SK-N-SH (cell line): ENCODE measurements at regions not wholly inside any gene's neighbourhood (a gene's known extent, or its start where the extent isn't known, plus 50 kb on each side); places are given as distances from the start of the nearest gene placed in this dataset.

Experiments used
- CTCF ChIA-PET: fragments of 300-600, 350-600 bp; formaldehyde crosslinking; extraction: SDS; loops from one replicate; lab custom pipeline; 2021; lab: Yijun Ruan, JAX
- POLR2A ChIA-PET: fragments of 350-600 bp; sonication (Branson Sonifier 250); formaldehyde crosslinking; extraction: SDS; loops from one replicate; lab custom pipeline; 2020; ENCODE audit warnings: antibody characterized with exemption, inconsistent platforms; lab: Yijun Ruan, JAX
- DNase-seq: peaks from one replicate; pipeline ENCODE4 v3.0.0; 2012
- H2AFZ ChIP-seq: fragments of 200-600 bp; sonication (generic); 2 replicates; pipeline ENCODE4 v1.8.1; 2016; ENCODE audit warnings: antibody characterized with exemption, mild to moderate bottlenecking, low read depth
- H3F3A ChIP-seq: fragments of 200-600 bp; sonication (generic); replicated peaks from 2 replicates; pipeline ENCODE3; 2016; ENCODE audit warnings: antibody characterized with exemption, mild to moderate bottlenecking; ENCODE audit not compliant: insufficient read depth
- H3K27ac ChIP-seq, 2 experiments: fragments of 200-500 bp in 1 of 2; fragments of 200-600 bp in 1 of 2; sonication (Bioruptor generic) in 1 of 2; sonication (generic), shearing (Covaris generic) in 1 of 2; 2 replicates each; pipeline versions ENCODE4 v1.5.1 to v1.6.1; 2014 to 2016; ENCODE audit warnings: low read depth in 2 of 2, inconsistent platforms in 1 of 2, low read length in 1 of 2, mild to moderate bottlenecking in 1 of 2, mixed read lengths in 1 of 2
- H3K27me3 ChIP-seq: fragments of 200-600 bp; sonication (generic), shearing (Covaris generic); 2 replicates; pipeline ENCODE4 v1.6.1; 2016; ENCODE audit warnings: mixed run types; ENCODE audit not compliant: insufficient read depth
- H3K36me3 ChIP-seq, 2 experiments: fragments of 200-500 bp in 1 of 2; fragments of 200-600 bp in 1 of 2; sonication (Bioruptor generic) in 1 of 2; sonication (generic) in 1 of 2; replicated peaks in 1 of 2; 2 replicates each; pipeline versions ENCODE3 to v1.5.1; 2014 to 2016; ENCODE audit warnings: low read length in 1 of 2, mild to moderate bottlenecking in 1 of 2; ENCODE audit not compliant: insufficient read depth in 2 of 2, control insufficient read depth in 1 of 2
- H3K4me1 ChIP-seq, 2 experiments: fragments of 200-500 bp in 1 of 2; fragments of 200-600 bp in 1 of 2; sonication (Bioruptor generic) in 1 of 2; sonication (generic), shearing (Covaris generic) in 1 of 2; 2 replicates each; pipeline versions ENCODE4 v1.5.1 to v1.6.1; 2014 to 2016; ENCODE audit warnings: low read depth in 1 of 2, low read length in 1 of 2, mixed run types in 1 of 2; ENCODE audit not compliant: insufficient read depth in 2 of 2, control insufficient read depth in 1 of 2
- H3K4me2 ChIP-seq: fragments of 200-600 bp; sonication (generic), shearing (Covaris generic); 2 replicates; pipeline ENCODE4 v1.6.1; 2017; ENCODE audit warnings: mixed run types
- H3K4me3 ChIP-seq, 2 experiments: fragments of 200-500 bp in 1 of 2; fragments of 200-600 bp in 1 of 2; sonication (Bioruptor generic) in 1 of 2; sonication (generic), shearing (Covaris generic) in 1 of 2; 2 replicates each; pipeline versions ENCODE4 v1.5.1 to v1.8.1; 2014 to 2016; ENCODE audit warnings: low read depth in 2 of 2, inconsistent platforms in 1 of 2, low read length in 1 of 2, mild to moderate bottlenecking in 1 of 2, mixed read lengths in 1 of 2, moderate library complexity in 1 of 2
- H3K79me2 ChIP-seq: fragments of 200-600 bp; sonication (generic); 2 replicates; pipeline ENCODE4 v1.8.1; 2017; ENCODE audit warnings: mild to moderate bottlenecking; ENCODE audit not compliant: insufficient read depth
- H3K9ac ChIP-seq: fragments of 200-600 bp; sonication (generic); 2 replicates; pipeline ENCODE4 v1.6.1; 2017; ENCODE audit warnings: mixed run types
- H3K9me2 ChIP-seq: fragments of 200-600 bp; sonication (generic); 2 replicates; pipeline ENCODE4 v1.6.1; 2017; ENCODE audit warnings: mixed run types
- H3K9me3 ChIP-seq: fragments of 200-600 bp; sonication (generic); 2 replicates; pipeline ENCODE4 v1.6.1; 2017; ENCODE audit warnings: mixed run types, mild to moderate bottlenecking, moderate library complexity
- H4K20me1 ChIP-seq: fragments of 200-600 bp; sonication (generic); 2 replicates; pipeline ENCODE4 v1.6.1; 2017; ENCODE audit warnings: mild to moderate bottlenecking, mixed run types; ENCODE audit not compliant: insufficient read depth
- CHD2 ChIP-seq: fragments of 150-350 bp; IDR thresholded peaks from 2 replicates; pipeline ENCODE4 v1.6.1; 2018; ENCODE audit warnings: low read length; ENCODE audit not compliant: partially characterized antibody
- FOXJ3 ChIP-seq: sonication (generic); formaldehyde crosslinking; IDR thresholded peaks from 2 replicates; pipeline ENCODE4 v1.5.1; 2020; ENCODE audit warnings: mild to moderate bottlenecking, missing genetic modification reagents
- FOXM1 ChIP-seq: IDR thresholded peaks from 2 replicates; pipeline ENCODE4 v1.4.0; 2012; ENCODE audit warnings: low read depth, mild to moderate bottlenecking
- GABPA ChIP-seq: IDR thresholded peaks from 2 replicates; pipeline ENCODE4 v1.4.0; 2012; ENCODE audit warnings: low read depth, mild to moderate bottlenecking
- GATA2 ChIP-seq: sonication (generic); formaldehyde crosslinking; IDR thresholded peaks from 2 replicates; pipeline ENCODE4 v1.5.0; 2020; ENCODE audit warnings: mild to moderate bottlenecking, missing genetic modification reagents
- MEF2A ChIP-seq: IDR thresholded peaks from 2 replicates; pipeline ENCODE4 v1.4.0; 2012; ENCODE audit warnings: low read depth, borderline replicate concordance
- MXI1 ChIP-seq: IDR thresholded peaks from 2 replicates; pipeline ENCODE4 v1.6.1; 2012; ENCODE audit warnings: mild to moderate bottlenecking, low read depth, low read length, improper control_type of control experiment
- NFIC ChIP-seq: IDR thresholded peaks from 2 replicates; pipeline ENCODE4 v1.4.0; 2012; ENCODE audit warnings: borderline replicate concordance
- NRF1 ChIP-seq: IDR thresholded peaks from 2 replicates; pipeline ENCODE4 v1.6.1; 2012; ENCODE audit warnings: low read depth, mild to moderate bottlenecking, low read length
- RCOR1 ChIP-seq: fragments of 150-350 bp; IDR thresholded peaks from 2 replicates; pipeline ENCODE4 v1.6.1; 2017; ENCODE audit warnings: antibody characterized with exemption, low read length
- RFX5 ChIP-seq: IDR thresholded peaks from 2 replicates; pipeline ENCODE4 v1.6.1; 2012; ENCODE audit warnings: mild to moderate bottlenecking, improper control_type of control experiment, low read length
- RXRA ChIP-seq: IDR thresholded peaks from 2 replicates; pipeline ENCODE4 v1.4.0; 2012; ENCODE audit warnings: low read depth, mild to moderate bottlenecking, borderline replicate concordance
- SIN3A ChIP-seq: IDR thresholded peaks from 2 replicates; pipeline ENCODE4 v1.6.1; 2012; ENCODE audit warnings: low read depth, mild to moderate bottlenecking, low read length, moderate library complexity, borderline replicate concordance
- SMC3 ChIP-seq: IDR thresholded peaks from 2 replicates; pipeline ENCODE4 v1.6.1; 2012; ENCODE audit warnings: low read depth, low read length, improper control_type of control experiment
- TEAD4 ChIP-seq: IDR thresholded peaks from 2 replicates; pipeline ENCODE4 v1.4.0; 2012; ENCODE audit warnings: mild to moderate bottlenecking, borderline replicate concordance; ENCODE audit not compliant: insufficient read depth
- WGBS: methylation state at CpG from one replicate; pipeline ENCODE4 v1.1.6; 2017; ENCODE audit warnings: low lambda C conversion rate; 5-methylcytosine and 5-hydroxymethylcytosine counted together
- TF ChIP-seq, protein P1 (sequence below): fragments of 150-350 bp; IDR thresholded peaks from 2 replicates; pipeline ENCODE4 v1.6.1; 2016; ENCODE audit warnings: mild to moderate bottlenecking, low read depth, low read length
- TF ChIP-seq, protein P2 (sequence below): IDR thresholded peaks from 2 replicates; pipeline ENCODE4 v1.4.0; 2012; ENCODE audit warnings: low read depth
- TF ChIP-seq, protein P3 (sequence below): IDR thresholded peaks from 2 replicates; pipeline ENCODE4 v1.4.0; 2012; ENCODE audit warnings: low read depth, borderline replicate concordance

DNA sequence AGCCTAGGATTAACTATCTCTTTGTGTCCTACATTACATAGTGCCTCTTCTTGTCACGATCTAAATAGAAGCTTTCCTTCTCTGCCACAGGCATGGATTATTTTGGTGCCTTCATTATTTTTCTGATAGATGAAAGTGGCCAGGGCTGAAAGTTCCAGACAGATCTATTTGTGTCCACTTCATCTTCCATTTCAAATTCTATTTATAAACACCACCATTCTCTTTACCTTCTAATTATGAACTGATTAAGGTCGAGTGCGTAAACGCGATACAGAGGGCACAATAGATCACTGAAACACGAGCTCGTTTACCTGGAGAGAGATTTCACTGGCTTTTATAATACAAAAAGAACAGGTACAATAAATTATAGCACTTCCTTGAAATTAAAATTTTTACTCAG, 105.0 kb downstream of the EDEM1 start:
- TF ChIP-seq GATA2 (CRISPR knock-in tag) (no peak), NFIC (no peak), CHD2 (no peak), MXI1 (no peak), MEF2A (no peak)
- TF ChIP-seq, protein P1, sequence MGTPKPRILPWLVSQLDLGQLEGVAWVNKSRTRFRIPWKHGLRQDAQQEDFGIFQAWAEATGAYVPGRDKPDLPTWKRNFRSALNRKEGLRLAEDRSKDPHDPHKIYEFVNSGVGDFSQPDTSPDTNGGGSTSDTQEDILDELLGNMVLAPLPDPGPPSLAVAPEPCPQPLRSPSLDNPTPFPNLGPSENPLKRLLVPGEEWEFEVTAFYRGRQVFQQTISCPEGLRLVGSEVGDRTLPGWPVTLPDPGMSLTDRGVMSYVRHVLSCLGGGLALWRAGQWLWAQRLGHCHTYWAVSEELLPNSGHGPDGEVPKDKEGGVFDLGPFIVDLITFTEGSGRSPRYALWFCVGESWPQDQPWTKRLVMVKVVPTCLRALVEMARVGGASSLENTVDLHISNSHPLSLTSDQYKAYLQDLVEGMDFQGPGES: no peak
- ChIA-PET CTCF (no interaction called here), POLR2A (interaction anchor here (0.8 kb wide), 1 partner anchor 54 kb away, joined by 3 read pairs; no protein-coding TSS in a partner anchor)
- 46% methylated on average over 7 of the region's 7 CpGs for WGBS
- no peaks in the 10 kb centered on the region for H3K27me3 ChIP-seq
- H3K9me2 ChIP-seq: no peaks in the 10 kb centered on the region
- no peak overlapping the region for H3K4me2 ChIP-seq
- DNase-seq: no peak
- no peaks in the 10 kb centered on the region for H3K79me2 ChIP-seq
- no peak overlapping the region for H3K27ac ChIP-seq
- no peaks in the 10 kb centered on the region for H3F3A ChIP-seq
- no peaks in the 10 kb centered on the region for H3K36me3 ChIP-seq
- no peak overlapping the region; the same call in 1 of the 2 replicates for H2AFZ ChIP-seq
- H3K9ac ChIP-seq: no peak overlapping the region
- H4K20me1 ChIP-seq: no peaks in the 10 kb centered on the region
- no peaks in the 10 kb centered on the region for H3K9me3 ChIP-seq
- H3K4me1 ChIP-seq: peaks cover 0 to 7% of the 10 kb centered on the region in 2 experiments; a peak in 1 of 4 replicates
- no peak overlapping the region for H3K4me3 ChIP-seq

DNA sequence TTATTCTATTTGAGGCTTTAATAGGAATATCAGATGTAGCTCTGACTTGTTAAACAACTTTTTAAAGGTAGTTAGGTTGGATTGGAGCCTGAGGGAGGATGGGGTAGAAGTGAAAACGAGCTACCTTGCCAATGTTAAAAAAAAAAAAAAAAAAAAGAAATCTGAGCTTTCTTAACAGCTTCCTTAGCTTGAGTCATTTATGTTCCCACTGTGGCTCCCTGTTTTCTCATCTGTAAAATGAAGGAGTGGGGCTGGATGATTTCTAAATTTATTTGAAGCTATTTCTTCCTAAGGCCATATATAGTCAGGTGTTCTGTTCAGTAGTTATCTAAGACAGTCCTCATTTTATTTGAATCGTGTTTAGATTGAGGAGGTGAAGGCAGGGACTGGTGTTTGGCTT, 105.7 kb downstream of the EDEM1 start:
- CTCF ChIA-PET: no interaction called here
- Histone ChIP-seq H3K9ac (no peak overlapping the region), H3K4me2 (no peak overlapping the region), H4K20me1 (no peaks in the 10 kb centered on the region), H3K27me3 (no peaks in the 10 kb centered on the region), H3K4me3 (no peak overlapping the region), H3K9me2 (no peaks in the 10 kb centered on the region), H3K4me1 (peaks cover 0 to 7% of the 10 kb centered on the region in 2 experiments; a peak in 1 of 4 replicates), H3K9me3 (no peaks in the 10 kb centered on the region), H2AFZ (peak overlapping the region; percentile 7; the same call in 1 of the 2 replicates), H3K27ac (no peak overlapping the region), H3K36me3 (no peaks in the 10 kb centered on the region), H3F3A (no peaks in the 10 kb centered on the region), H3K79me2 (no peaks in the 10 kb centered on the region)
- DNase-seq: no peak
- 4% methylated on average over 2 of the region's 2 CpGs for WGBS
- POLR2A ChIA-PET: interaction anchor here (0.8 kb wide), 1 partner anchor 55 kb away, joined by 3 read pairs; no protein-coding TSS in a partner anchor
- TF ChIP-seq SMC3 (no peak), GABPA (no peak), MXI1 (no peak), RCOR1 (no peak), RFX5 (no peak), NRF1 (no peak), NFIC (no peak), RXRA (no peak), FOXM1 (no peak), SIN3A (no peak), FOXJ3 (CRISPR knock-in tag) (no peak), TEAD4 (no peak)
- TF ChIP-seq, protein P2, sequence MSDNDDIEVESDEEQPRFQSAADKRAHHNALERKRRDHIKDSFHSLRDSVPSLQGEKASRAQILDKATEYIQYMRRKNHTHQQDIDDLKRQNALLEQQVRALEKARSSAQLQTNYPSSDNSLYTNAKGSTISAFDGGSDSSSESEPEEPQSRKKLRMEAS: no peak
- TF ChIP-seq, protein P3, sequence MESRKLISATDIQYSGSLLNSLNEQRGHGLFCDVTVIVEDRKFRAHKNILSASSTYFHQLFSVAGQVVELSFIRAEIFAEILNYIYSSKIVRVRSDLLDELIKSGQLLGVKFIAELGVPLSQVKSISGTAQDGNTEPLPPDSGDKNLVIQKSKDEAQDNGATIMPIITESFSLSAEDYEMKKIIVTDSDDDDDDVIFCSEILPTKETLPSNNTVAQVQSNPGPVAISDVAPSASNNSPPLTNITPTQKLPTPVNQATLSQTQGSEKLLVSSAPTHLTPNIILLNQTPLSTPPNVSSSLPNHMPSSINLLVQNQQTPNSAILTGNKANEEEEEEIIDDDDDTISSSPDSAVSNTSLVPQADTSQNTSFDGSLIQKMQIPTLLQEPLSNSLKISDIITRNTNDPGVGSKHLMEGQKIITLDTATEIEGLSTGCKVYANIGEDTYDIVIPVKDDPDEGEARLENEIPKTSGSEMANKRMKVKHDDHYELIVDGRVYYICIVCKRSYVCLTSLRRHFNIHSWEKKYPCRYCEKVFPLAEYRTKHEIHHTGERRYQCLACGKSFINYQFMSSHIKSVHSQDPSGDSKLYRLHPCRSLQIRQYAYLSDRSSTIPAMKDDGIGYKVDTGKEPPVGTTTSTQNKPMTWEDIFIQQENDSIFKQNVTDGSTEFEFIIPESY: no peak
